ENCODE measurements at regions not wholly inside any gene's neighbourhood (a gene's known extent, or its start where the extent isn't known, plus 50 kb on each side); places are given as distances from the start of the nearest gene placed in this dataset.

DNA sequence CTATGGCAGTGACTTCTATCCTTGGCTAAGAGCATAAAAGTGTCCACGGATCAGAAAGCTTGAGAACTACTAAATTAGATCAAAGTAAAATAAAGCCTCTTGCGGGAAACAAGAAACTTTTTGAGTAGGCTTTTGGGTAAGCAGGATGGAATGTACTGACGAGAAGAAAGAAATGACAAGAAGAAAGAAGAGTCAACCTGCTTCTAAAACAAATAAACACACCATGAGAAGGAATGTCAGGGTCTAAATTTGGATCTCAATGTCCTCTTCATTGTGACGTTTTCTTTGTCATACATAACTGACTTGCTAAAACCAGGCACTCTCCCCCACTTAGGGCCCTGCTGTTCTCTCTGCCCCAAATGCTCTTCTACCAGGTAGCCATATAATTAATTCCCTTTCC lies 290.1 kb upstream of the PTGER4 start:
- no peak for DNase-seq

DNA sequence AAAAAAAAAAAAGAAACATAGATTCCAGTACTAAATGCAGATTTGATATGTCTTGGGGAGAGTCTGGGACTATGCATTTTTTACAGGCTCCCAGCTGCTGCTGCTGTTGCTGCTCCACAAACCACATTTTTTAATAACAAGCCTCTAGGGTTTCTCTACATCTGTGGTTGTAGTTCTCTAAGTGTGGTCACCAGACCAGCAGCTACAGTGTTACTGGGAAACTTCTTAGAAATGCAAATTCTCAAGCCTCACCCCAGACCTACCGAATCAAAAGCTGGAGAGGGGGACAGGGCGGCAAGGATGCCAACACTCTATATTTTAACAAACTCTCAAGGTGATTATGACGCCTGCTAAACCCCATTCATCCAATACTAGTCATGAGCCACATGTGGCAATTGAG lies 293.4 kb upstream of the PTGER4 start:
- no peak for DNase-seq

DNA sequence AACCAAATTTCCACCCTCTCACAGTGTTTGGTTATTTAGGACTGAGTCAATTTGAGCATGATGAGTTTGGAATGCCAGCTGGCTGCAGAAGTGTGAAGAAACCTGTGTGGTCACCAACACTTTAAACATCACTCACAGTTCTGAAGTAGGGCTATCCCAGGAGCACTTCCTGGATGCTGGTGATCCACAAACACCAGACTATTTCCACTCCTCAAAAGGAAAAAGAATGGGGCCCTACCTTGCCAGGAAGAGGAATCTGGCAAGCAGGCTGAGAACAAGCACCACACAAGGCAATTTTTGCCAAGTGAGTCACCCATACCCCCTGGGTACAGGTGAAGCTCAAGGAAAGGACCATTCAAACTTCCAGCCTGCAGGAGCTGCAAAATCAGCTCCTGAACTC lies 294.2 kb upstream of the PTGER4 start:
- DNase-seq = no peak

DNA sequence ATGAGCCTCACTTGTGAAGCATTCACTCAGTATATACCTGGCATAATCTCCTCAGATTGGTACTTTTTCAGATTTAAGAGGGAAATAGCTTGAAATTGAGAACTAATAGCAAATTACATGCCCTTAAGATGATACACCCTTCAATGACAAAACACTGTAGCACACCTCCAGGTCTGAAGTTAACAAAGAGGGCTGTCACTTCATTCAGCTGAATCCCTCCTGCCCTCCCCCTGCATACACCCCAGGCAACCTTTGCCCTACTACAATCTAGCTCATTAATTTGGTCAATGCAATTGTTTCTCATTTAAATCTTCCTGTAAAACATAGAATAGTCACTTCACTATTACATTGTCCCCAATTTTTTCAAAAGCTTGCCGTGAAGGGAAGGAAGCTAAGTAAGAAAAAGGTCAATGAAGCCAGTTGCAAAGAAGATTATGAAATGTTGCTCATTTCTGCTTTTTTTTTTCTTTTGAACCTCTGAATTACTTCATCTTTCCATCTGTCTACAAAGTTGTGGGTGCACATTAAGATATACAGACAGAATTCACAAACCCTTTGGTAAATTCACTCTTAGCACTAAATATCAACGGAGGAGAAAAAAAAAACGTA lies 294.8 kb upstream of the PTGER4 start:
- DNase-seq = no peak

DNA sequence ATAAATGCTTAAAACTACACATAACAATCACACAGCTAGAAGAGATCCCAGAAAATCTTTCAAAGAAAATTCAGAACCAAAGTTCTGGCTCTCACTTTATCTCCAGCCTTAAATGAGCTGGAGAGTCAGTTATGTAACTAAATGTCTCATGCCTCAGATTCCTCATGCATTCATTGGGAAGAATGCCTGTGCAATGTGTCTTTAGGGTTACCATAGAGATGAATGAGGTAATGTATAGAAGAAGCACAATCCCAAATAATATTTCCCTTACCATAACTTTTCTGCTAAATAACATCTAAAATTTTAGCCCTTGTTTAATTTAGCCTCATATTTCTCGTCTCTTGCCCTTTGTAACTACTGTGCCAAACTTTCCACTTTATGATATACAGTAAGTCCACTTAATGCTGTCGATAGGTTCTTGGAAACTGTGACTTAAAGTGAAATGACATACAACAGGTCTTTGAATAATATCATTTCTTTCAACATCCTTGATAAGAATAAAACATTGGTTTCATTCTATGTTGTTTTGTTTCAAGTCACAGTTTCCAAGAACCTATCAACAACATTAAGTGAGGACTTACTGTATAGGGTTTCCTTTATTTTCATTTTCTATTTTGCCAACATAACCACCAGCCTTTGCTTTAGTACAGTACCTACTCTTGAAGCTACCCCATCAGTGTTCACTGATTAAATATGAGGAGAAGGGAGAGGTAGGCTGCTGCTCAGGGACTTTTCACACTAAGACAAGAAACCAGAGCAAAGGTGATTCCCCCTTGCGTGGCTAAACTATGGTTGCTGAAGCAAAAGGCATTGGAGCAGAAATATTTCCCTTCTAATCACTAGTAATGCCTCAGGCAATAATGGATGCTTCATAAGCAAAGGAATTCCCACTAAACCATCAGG lies 295.7 kb upstream of the PTGER4 start:
- peak in 2 of 3 donors; percentile 59 to 78 for DNase-seq

DNA sequence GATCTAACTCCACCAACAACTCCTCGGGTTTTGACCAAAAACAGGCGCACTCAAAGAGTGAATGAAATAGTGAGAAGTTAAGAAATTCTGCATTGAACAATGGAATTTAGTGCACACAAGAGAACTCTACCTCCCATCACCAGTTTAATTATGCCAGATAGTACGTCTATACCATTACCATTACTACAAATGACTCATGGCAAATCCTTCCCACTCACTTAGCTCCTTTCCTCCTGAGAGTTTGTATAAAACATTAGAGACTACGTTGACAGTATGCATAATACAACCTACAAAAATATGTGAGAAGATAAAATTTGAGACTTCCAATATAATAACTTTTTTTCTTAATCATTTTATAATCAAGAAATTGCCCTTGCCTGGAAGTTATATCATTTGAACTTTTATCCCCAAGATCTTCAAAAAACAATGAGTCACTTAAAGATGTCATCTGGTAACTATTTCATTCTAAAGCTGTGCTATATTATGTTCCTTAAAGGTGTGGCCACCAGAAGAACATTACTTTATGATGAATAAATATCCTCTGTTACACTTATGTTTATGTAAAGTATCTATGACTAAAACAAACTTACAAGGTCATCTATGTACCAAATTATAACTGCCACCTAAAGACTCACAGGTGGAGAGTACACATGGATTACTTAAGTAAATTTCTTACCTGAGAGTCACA lies 297.9 kb upstream of the PTGER4 start:
- no peak for DNase-seq

DNA sequence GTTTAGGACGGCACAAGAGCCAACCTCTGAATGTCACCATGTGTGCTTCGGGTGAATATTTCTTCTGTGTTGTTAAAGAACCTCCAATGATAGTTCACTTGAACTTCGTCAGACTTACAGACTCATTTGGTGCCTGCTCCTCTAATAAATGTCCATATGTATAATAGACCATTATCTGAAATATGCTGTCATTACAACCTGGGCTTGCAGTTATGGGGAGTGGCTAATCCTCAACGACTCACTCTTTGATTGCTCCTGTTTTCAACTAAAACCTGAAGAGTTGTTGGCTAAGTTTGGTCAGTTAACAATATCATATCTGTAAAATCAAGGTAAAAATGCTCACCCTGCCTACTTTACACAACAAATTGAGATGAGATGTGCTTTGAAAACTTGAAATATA lies 298.7 kb upstream of the PTGER4 start:
- no peak for DNase-seq

DNA sequence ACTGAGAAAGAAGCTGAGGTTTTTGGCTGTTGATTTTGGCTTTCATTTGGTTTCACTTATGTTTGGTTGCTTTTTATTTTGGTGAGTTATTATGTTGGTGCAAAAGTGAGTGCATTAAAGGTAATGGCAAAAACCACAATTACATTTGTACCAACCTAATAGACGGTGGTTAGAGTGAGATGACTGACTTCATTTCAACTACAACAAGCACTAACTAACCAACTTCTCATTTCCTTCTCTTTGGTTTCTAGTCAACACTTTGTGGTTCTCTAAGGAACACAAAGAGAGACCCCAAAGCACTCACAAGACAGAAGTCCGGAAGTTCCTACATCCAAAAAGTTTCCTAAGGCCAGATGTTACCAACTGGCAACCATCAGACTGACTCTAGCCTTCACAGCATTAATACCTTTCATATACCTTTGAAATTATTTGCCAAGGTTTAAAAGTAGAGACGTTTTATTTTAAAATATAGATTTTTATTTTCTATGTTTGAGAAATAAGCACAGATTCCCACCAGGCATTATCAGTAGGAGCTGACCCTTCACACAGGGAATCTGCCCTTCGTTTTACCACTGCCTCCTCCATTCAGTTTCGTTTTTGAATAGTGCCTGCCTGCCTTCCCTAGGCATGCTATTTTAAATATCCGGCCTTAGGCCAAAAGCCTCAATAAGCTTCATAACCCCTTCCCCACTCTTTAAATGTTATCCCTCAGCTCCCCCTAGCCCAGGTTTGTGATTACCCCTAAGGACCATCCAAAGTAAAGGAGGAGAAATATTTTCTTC lies 301.1 kb upstream of the PTGER4 start:
- DNase-seq = no peak

DNA sequence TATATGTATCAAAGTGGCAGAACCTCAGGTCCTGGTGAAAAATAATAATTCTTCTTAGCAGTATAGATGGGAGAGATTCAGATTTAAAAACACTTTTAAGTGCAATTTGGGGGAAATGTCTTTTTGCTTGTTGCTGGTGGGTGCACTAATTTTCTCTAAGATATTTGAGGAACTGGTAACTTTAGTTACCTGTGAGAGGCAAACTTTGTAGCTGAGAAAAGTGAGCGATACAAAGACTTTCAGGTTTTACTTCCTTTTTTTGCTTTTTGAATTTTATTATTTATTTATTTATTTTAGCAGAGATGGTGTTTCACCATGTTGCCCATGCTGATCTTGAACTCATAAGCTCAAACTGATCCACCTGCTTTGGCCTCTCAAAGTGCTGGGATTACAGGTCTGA lies 303.1 kb upstream of the PTGER4 start:
- no peak for DNase-seq

DNA sequence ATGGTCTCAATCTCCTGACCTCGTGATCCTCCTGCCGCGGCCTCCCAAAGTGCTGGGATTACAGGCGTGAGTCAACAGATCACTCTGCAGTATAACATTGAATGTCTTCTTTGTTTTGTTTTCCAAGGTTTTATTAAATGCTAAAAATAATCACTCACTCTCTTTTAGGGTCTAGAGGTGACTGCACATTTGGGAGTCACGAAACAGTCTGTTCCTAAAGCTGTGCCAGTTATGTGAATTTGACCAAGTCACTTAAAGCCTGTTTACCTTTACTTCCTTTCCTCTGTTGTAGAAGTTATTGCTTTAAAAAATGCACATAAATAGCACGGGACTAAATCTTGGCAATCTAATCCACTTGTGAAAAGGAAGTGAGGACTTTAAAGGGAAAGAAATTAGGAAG lies 304.9 kb upstream of the PTGER4 start:
- DNase-seq = no peak

DNA sequence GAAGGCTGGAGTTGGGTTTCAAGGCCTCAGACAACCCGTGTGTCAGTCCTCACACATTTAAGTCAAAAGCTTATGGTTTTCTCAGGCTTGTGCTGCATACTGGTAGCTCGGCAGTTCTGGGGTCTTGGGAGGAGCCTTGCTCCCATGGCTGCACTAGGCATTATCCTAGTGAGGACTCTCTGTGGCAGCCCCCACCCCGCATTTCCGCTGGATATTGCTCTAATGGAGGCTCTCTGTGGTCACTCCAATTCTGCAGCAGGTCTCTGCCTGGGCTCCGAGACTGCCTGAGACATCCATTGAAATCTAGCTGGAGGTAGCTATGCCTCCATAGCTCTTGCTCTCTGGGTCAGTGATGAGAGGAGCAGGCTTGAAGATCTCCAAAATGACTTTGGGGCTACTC lies 311.5 kb upstream of the PTGER4 start:
- DNase-seq = no peak

DNA sequence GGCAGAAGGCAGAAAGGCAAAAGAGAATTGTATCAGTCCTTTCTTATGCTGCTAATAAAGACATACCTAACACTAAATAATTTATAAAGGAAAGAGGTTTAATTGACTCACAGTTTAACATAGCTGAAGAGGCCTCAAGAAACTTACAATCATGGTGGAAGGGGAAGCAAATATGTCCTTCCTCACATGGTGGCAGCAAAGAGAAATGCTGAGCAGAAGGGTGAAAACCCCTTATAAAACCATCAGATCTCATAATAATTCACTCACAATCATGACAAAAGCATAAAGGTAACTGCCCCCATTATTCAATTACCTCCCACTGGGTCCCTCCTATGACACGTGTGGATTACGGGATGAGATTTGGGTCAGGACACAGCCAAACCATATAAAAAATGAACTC lies 312.5 kb upstream of the PTGER4 start:
- no peak for DNase-seq

DNA sequence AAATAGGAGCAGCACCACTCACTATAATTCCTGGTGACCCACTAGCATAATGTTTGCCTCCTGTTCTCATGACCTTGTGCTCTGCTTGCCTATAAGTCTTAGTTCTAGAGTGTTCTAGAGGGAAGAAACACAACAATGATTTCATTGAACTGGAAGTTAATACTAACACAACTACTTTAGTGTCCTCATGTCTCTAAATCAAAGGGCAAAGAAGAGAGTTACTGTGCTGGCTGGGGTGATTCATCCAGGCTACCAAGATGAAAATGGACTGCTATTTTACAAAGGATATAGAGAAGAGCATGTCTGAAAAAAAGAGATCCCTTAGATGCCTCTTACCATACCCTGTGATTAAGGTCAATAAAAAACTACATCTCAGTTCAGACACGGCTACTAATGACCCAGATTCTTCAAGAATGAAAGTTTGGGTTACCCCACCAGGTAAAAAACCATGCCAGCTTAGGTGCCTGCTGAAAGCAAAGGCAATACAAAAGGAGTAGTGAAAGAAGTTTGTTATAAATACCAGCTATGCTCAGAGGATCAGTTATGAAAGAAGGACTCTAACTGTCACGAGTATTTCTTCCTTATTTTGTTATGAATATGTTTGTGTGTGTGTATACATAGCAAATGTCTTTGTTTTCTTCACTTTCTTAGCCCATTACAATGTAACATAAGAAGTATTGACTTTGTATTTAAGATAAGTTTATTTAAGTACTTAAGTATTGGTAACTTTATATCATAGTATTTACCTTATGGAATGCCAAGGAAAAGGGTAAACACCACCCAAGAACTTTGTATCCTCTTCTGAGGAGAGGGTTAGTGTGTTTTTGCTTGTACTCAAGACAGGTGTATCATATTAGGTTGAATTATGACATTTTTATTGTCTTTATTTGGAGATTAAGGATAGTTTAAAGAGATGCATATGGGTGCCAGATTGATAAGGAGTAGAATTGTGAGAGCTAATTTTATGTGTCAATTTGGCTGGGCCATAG lies 314.1 kb upstream of the PTGER4 start:
- DNase-seq = no peak

DNA sequence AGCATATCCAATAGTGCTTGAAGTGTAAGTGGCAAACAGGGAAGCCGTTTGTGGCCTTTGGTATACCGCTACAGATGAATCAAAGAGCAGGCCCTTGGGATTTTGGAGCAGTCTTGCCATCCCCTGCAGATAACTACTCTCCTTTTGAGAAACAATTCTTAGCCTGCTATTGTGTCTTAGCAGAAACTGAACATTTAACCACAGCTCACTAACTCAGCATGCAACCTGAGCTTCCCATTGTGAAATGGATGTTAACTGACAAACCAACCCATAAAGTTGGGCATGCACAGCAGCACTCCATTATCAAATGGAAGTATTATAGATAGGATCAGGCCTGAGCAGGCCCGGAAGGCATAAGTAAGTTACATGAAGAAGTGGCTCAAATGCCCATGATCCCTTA lies 315.3 kb upstream of the PTGER4 start:
- DNase-seq = no peak

DNA sequence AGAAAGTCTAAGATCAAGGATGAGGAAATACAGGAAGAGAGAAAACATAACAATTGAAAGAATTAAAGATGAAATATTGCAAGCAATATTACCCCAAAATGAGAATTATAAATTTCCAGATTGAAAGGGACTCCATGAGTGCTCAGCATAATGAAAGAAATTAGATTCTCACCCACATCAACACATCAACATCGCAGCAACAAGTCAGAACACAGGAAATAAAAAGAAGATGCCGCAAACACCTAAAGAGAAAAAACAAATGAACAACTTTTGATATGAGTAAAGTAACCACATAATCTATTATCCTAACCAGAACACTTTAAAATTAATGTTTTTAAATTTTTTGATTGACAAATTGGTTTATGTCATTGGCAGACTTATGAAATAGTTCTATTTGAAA lies 318.3 kb upstream of the PTGER4 start:
- DNase-seq = no peak

DNA sequence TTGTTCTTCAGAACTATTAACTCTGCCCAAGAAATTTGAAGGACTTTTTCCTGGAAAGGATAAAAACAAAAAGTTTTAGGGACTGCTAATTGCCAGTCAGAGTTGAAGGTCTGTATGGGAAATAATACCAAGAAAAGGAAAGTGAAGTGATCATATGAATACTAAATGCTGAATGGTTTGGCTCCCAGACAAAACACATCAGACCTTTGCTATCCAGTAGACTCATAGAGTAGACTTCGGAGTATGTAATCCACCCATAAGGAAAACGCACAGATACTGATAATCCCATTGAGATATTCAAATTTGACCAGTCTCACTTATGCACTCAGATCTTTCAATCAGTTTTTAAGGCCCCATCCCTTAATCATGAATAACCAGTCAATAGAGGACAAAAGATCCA lies 319.0 kb upstream of the PTGER4 start:
- DNase-seq = no peak

DNA sequence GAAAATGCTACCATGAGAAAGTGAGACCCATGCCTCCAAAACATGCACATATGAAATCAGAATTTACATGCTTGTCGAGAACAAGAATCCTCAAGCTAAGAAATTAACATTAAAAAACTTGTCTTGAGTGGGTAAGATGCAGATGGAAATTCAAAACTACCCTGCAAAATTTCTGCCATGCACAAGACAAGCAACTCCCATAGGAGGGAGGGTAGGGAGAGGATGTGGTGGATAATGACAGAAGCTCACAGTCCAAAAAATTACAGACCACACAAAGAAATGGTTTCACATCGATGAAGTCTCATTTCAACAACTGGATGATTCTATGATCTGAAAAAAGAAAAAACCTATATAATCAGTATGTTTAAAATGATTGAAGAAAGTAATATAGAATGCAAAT lies 319.9 kb upstream of the PTGER4 start:
- no peak for DNase-seq

DNA sequence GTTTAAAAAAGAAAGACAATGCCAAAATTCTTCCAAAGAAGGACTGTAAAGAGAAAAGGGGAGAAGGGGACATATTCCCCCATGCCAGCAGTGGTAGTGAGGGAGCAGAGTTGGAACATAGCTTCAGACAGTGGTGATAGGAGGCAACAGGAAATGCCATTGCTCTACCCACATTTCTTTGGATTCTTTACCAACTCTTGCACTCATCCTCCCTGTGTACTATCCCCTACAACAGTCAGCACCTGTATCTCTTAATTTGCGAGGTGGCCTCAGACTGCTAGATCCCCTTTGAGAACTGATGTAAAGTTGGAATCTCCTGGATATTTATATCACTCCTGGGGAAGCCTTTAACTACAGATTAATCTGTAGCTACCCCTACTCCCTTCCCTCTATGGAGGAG lies 320.6 kb upstream of the PTGER4 start:
- no peak for DNase-seq

DNA sequence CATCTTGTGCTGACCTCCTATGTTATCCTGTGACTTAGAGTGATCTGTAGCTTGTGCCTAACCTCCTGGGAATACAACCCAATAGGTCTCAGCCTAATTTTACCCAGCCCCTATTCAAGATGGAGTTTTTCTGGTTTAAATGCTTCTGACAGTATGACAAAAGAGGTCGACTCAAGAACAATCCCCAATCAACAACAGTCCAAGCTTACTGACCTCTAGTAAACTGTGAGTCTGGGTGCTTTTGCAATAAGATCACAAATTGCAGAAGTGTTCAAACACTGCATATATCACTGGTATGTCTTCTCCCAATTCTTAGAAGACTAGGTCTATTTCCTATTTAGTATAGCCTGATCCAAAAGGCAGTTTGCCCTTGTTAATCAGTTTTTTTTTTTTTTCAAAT lies 323.5 kb upstream of the PTGER4 start:
- DNase-seq = no peak

DNA sequence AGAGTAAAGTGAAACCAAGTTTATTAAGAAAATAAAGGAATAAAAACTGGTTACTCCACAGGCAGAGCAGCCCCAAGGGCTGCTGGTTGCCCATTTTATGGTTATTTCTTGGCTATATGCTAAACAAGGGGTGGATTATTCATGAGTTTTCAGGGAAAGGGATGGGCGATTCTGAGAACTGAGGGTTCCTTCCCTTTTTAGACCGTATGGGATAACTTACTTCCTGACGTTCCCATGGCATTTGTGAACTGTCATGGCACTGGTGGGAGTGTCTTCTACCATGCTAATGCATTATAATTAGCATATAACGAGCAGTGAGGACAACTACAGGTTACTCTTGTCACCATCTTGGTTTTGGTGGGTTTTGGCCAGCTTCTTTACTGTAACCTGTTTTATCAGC lies 323.9 kb upstream of the PTGER4 start:
- no peak for DNase-seq

DNA sequence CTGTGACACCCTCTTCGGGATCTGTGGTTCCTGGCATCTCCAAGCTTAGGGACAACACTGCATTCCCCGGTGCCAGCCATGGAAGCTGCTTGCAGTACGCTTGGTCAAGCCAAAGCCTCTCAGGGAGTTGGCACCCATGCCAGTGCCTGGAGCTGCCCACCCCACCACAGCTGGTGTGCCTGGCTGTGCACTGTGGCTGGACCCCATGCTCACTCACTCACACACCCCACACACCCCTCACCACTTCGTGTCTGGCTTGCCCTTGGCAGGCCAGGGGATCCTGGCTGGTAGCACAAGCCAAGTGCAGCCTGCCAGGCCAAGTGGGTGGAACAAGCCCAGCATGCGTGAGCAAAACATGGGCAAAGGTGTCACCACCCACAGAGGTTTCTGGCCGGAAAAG lies 324.5 kb upstream of the PTGER4 start:
- no peak for DNase-seq
